Liver (tissue), 8 donors: ENCODE measurements at regions not wholly inside any gene's neighbourhood (a gene's known extent, or its start where the extent isn't known, plus 50 kb on each side); places are given as distances from the start of the nearest gene placed in this dataset.

Experiments used
- DNase-seq: peaks from one replicate; pipeline ENCODE4 v3.0.0-alpha.2; 2017; ENCODE audit warnings: low spot score
- H3K27ac ChIP-seq, 2 donors: one replicate each; pipeline ENCODE4 v1.7.0; 2013; ENCODE audit warnings: inconsistent platforms in 2 of 2, low read length in 2 of 2, control low read depth in 1 of 2, low read depth in 1 of 2, mild to moderate bottlenecking in 1 of 2
- H3K27me3 ChIP-seq, 4 donors: one replicate each; pipeline versions ENCODE4 v1.6.1 to v1.7.0; 2013; ENCODE audit warnings: low read length in 3 of 4, inconsistent platforms in 1 of 4, mild to moderate bottlenecking in 1 of 4, moderate library complexity in 1 of 4; ENCODE audit not compliant: control insufficient read depth in 4 of 4, insufficient read depth in 4 of 4
- H3K36me3 ChIP-seq, 4 donors: one replicate each; pipeline versions ENCODE4 v1.6.1 to v1.7.0; 2013; ENCODE audit warnings: low read length in 3 of 4, mild to moderate bottlenecking in 3 of 4, low read depth in 1 of 4, moderate library complexity in 1 of 4; ENCODE audit not compliant: control insufficient read depth in 4 of 4, insufficient read depth in 3 of 4
- H3K4me1 ChIP-seq, 4 donors: one replicate each; pipeline versions ENCODE4 v1.6.1 to v1.7.0; 2013; ENCODE audit warnings: low read length in 3 of 4, mild to moderate bottlenecking in 3 of 4, moderate library complexity in 1 of 4; ENCODE audit not compliant: control insufficient read depth in 4 of 4, insufficient read depth in 4 of 4
- H3K4me3 ChIP-seq, 3 donors: one replicate each; pipeline versions ENCODE4 v1.6.1 to v1.7.0; 2013; ENCODE audit warnings: low read length in 3 of 3, control low read depth in 1 of 3, low read depth in 1 of 3, mild to moderate bottlenecking in 1 of 3
- H3K9ac ChIP-seq, 2 donors: one replicate each; pipeline ENCODE4 v1.7.0; 2013; ENCODE audit warnings: low read length in 2 of 2, mild to moderate bottlenecking in 2 of 2, moderate library complexity in 2 of 2, control low read depth in 1 of 2, low read depth in 1 of 2
- H3K9me3 ChIP-seq, 4 donors: one replicate each; pipeline versions ENCODE4 v1.6.1 to v1.7.0; 2013; ENCODE audit warnings: low read length in 3 of 4; ENCODE audit not compliant: control insufficient read depth in 4 of 4
- EGR1 ChIP-seq, 2 donors: IDR thresholded peaks; 2 replicates each; pipeline ENCODE4 v1.6.1; 2016 to 2018; ENCODE audit warnings: antibody characterized with exemption in 2 of 2, low read depth in 2 of 2
- FOXA1 ChIP-seq: IDR thresholded peaks from 2 replicates; pipeline ENCODE4 v1.6.1; 2016; ENCODE audit warnings: antibody characterized with exemption
- FOXA2 ChIP-seq: IDR thresholded peaks from 2 replicates; pipeline ENCODE4 v1.6.1; 2016; ENCODE audit warnings: antibody characterized with exemption
- GABPA ChIP-seq, 2 donors: IDR thresholded peaks in 1 of 2; conservative IDR thresholded peaks in 1 of 2; 2 replicates each; pipeline ENCODE4 v1.6.1; 2016; ENCODE audit warnings: antibody characterized with exemption in 2 of 2, mild to moderate bottlenecking in 1 of 2, moderate library complexity in 1 of 2
- HNF4A ChIP-seq, 2 donors: conservative IDR thresholded peaks; 2 replicates each; pipeline ENCODE4 v1.6.1; 2016; ENCODE audit warnings: antibody characterized with exemption in 2 of 2, mild to moderate bottlenecking in 2 of 2
- HNF4G ChIP-seq: IDR thresholded peaks from 2 replicates; pipeline ENCODE4 v1.6.1; 2016; ENCODE audit warnings: antibody characterized with exemption
- RAD21 ChIP-seq, 2 donors: IDR thresholded peaks; 2 replicates each; pipeline ENCODE4 v1.6.1; 2016; ENCODE audit warnings: antibody characterized with exemption in 2 of 2, mild to moderate bottlenecking in 2 of 2
- RXRA ChIP-seq, 2 donors: IDR thresholded peaks; 2 replicates each; pipeline ENCODE4 v1.6.1; 2017 to 2018; ENCODE audit warnings: antibody characterized with exemption in 2 of 2, mild to moderate bottlenecking in 1 of 2
- TAF1 ChIP-seq: conservative IDR thresholded peaks from 2 replicates; pipeline ENCODE4 v1.6.1; 2016; ENCODE audit warnings: antibody characterized with exemption, mild to moderate bottlenecking
- YY1 ChIP-seq: IDR thresholded peaks from 2 replicates; pipeline ENCODE4 v1.6.1; 2016; ENCODE audit warnings: antibody characterized with exemption, mild to moderate bottlenecking
- WGBS: extraction: QIAGEN DNeasy Blood & Tissue Kit; methylation state at CpG from one replicate; pipeline ENCODE4 v1.1.7; 2013; 5-methylcytosine and 5-hydroxymethylcytosine counted together
- TF ChIP-seq, protein P1 (sequence below): IDR thresholded peaks from 2 replicates; pipeline ENCODE4 v1.6.1; 2016; ENCODE audit warnings: antibody characterized with exemption
- TF ChIP-seq, protein P2 (sequence below): IDR thresholded peaks from 2 replicates; pipeline ENCODE4 v1.6.1; 2016; ENCODE audit warnings: antibody characterized with exemption, mild to moderate bottlenecking
- TF ChIP-seq, protein P3 (sequence below): IDR thresholded peaks from 2 replicates; pipeline ENCODE4 v1.6.1; 2016; ENCODE audit warnings: antibody characterized with exemption
- TF ChIP-seq, protein P4 (sequence below): fragments of 150-350 bp; IDR thresholded peaks from 2 replicates; pipeline ENCODE4 v1.5.1; 2017; ENCODE audit warnings: improper control_type of control experiment, low read depth, low read length; ENCODE audit not compliant: missing input control
- TF ChIP-seq, protein P5 (sequence below): IDR thresholded peaks from 2 replicates; pipeline ENCODE4 v1.6.1; 2016; ENCODE audit warnings: antibody characterized with exemption
- donor health status: healthy.
- donor health status: healthy.
- donor health status: healthy.
- donor health status: healthy.
- donor health status: healthy.

DNA sequence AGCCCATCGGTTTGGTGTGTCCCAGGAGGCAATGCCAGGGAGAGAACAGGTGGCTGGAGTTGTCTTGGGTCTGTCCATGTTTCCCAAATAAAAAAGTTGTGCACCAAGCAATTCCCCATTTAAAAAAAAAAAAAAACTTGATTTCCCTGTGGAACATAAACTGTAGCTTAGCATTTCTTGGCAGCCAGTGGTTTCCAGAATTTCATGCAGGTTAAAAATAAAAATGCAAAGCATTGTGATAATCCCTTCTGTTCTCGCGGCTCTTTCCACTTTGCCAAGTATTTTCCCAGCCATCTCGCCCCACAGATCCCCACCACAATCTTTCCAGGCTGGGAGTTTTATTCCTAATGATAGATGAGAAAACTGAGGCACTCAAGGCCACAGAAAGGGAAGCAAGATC is 51.4 kb upstream of the MSX1 start:
- H3K9me3 ChIP-seq: peaks cover 0 to 6% (median 4%) of the 10 kb centered on the region in 4 donors
- H3K4me3 ChIP-seq: no peak overlapping the region
- H3K27ac ChIP-seq: no peak overlapping the region
- H3K27me3 ChIP-seq: no peaks in the 10 kb centered on the region
- H3K9ac ChIP-seq: no peak overlapping the region
- TF ChIP-seq, protein P1, sequence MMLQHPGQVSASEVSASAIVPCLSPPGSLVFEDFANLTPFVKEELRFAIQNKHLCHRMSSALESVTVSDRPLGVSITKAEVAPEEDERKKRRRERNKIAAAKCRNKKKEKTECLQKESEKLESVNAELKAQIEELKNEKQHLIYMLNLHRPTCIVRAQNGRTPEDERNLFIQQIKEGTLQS: no peak
- TF ChIP-seq FOXA1 (no peak), FOXA2 (no peak), HNF4A (conservative IDR thresholded peaks at IDR 0.05) (no peak), GABPA (IDR thresholded peaks at IDR 0.05 in 1 of 2, conservative IDR thresholded peaks at IDR 0.05 in 1 of 2) (no peak), HNF4G (no peak), EGR1 (IDR thresholded peaks at IDR 0.05; ENCODE audit: low read depth in 2 of 2) (no peak), RXRA (IDR thresholded peaks at IDR 0.05) (no peak), TAF1 (no peak), YY1 (no peak)
- TF ChIP-seq, protein P2, sequence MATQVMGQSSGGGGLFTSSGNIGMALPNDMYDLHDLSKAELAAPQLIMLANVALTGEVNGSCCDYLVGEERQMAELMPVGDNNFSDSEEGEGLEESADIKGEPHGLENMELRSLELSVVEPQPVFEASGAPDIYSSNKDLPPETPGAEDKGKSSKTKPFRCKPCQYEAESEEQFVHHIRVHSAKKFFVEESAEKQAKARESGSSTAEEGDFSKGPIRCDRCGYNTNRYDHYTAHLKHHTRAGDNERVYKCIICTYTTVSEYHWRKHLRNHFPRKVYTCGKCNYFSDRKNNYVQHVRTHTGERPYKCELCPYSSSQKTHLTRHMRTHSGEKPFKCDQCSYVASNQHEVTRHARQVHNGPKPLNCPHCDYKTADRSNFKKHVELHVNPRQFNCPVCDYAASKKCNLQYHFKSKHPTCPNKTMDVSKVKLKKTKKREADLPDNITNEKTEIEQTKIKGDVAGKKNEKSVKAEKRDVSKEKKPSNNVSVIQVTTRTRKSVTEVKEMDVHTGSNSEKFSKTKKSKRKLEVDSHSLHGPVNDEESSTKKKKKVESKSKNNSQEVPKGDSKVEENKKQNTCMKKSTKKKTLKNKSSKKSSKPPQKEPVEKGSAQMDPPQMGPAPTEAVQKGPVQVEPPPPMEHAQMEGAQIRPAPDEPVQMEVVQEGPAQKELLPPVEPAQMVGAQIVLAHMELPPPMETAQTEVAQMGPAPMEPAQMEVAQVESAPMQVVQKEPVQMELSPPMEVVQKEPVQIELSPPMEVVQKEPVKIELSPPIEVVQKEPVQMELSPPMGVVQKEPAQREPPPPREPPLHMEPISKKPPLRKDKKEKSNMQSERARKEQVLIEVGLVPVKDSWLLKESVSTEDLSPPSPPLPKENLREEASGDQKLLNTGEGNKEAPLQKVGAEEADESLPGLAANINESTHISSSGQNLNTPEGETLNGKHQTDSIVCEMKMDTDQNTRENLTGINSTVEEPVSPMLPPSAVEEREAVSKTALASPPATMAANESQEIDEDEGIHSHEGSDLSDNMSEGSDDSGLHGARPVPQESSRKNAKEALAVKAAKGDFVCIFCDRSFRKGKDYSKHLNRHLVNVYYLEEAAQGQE: no peak
- TF ChIP-seq, protein P3, sequence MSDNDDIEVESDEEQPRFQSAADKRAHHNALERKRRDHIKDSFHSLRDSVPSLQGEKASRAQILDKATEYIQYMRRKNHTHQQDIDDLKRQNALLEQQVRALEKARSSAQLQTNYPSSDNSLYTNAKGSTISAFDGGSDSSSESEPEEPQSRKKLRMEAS: no peak
- TF ChIP-seq, protein P4, sequence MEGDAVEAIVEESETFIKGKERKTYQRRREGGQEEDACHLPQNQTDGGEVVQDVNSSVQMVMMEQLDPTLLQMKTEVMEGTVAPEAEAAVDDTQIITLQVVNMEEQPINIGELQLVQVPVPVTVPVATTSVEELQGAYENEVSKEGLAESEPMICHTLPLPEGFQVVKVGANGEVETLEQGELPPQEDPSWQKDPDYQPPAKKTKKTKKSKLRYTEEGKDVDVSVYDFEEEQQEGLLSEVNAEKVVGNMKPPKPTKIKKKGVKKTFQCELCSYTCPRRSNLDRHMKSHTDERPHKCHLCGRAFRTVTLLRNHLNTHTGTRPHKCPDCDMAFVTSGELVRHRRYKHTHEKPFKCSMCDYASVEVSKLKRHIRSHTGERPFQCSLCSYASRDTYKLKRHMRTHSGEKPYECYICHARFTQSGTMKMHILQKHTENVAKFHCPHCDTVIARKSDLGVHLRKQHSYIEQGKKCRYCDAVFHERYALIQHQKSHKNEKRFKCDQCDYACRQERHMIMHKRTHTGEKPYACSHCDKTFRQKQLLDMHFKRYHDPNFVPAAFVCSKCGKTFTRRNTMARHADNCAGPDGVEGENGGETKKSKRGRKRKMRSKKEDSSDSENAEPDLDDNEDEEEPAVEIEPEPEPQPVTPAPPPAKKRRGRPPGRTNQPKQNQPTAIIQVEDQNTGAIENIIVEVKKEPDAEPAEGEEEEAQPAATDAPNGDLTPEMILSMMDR: no peak
- H3K4me1 ChIP-seq: peaks cover 0 to 4% (median 0%) of the 10 kb centered on the region in 4 donors
- H3K36me3 ChIP-seq: no peaks in the 10 kb centered on the region
- no peak for DNase-seq
- 92% methylated on average over 4 of the region's 4 CpGs for WGBS

DNA sequence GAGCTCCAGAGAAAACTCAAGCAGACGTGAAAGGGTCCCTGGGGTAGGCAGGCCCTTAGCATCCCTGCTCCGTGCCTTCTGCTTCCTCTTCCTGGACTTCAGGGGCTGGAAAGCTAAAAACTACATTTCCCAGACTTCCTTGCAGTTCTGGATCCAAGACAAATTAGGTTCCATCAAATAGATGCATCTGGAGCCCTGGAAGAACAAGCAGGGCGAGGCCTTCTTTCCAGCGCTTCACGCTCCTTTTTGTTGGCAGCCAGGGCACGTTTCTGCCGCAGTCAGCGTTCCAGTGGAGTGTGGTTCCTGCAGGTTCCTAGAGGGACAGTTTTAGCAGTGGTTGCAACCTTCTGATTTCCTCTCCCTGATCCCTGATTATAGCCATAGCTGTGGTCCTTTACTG is 53.6 kb upstream of the MSX1 start:
- Histone ChIP-seq H3K4me1 (no peaks in the 10 kb centered on the region), H3K27me3 (no peaks in the 10 kb centered on the region), H3K9me3 (peaks cover 0 to 6% (median 4%) of the 10 kb centered on the region in 4 donors), H3K36me3 (no peaks in the 10 kb centered on the region), H3K4me3 (no peak overlapping the region), H3K27ac (no peak overlapping the region), H3K9ac (no peak overlapping the region)
- TF ChIP-seq YY1 (no peak), FOXA2 (no peak), TAF1 (no peak), EGR1 (IDR thresholded peaks at IDR 0.05; ENCODE audit: low read depth in 2 of 2) (no peak), HNF4A (conservative IDR thresholded peaks at IDR 0.05) (no peak), RAD21 (IDR thresholded peaks at IDR 0.05) (no peak), FOXA1 (no peak)
- TF ChIP-seq, protein P3: no peak
- TF ChIP-seq, protein P2: no peak
- TF ChIP-seq, protein P5, sequence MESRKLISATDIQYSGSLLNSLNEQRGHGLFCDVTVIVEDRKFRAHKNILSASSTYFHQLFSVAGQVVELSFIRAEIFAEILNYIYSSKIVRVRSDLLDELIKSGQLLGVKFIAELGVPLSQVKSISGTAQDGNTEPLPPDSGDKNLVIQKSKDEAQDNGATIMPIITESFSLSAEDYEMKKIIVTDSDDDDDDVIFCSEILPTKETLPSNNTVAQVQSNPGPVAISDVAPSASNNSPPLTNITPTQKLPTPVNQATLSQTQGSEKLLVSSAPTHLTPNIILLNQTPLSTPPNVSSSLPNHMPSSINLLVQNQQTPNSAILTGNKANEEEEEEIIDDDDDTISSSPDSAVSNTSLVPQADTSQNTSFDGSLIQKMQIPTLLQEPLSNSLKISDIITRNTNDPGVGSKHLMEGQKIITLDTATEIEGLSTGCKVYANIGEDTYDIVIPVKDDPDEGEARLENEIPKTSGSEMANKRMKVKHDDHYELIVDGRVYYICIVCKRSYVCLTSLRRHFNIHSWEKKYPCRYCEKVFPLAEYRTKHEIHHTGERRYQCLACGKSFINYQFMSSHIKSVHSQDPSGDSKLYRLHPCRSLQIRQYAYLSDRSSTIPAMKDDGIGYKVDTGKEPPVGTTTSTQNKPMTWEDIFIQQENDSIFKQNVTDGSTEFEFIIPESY: no peak
- no peak for DNase-seq
- WGBS: 83% methylated on average over 8 of the region's 8 CpGs
